Suprapubic skin (tissue), 4 donors: ENCODE measurements at regions not wholly inside any gene's neighbourhood (a gene's known extent, or its start where the extent isn't known, plus 50 kb on each side); places are given as distances from the start of the nearest gene placed in this dataset.

Experiments
- DNase-seq, 2 donors: peaks; one replicate each; pipeline ENCODE4 v3.0.0-alpha.2; 2019; ENCODE audit warnings: low spot score in 2 of 2
- H3K27ac ChIP-seq: fragments of 200-600 bp; sonication (generic); one replicate; pipeline ENCODE4 v1.5.1; 2019
- H3K27me3 ChIP-seq: fragments of 200-600 bp; sonication (generic); one replicate; pipeline ENCODE4 v1.5.1; 2019
- H3K36me3 ChIP-seq: fragments of 200-600 bp; sonication (generic); one replicate; pipeline ENCODE4 v1.5.1; 2019
- H3K4me1 ChIP-seq: fragments of 200-600 bp; sonication (generic); one replicate; pipeline ENCODE4 v1.5.1; 2019
- H3K4me3 ChIP-seq: fragments of 200-600 bp; sonication (generic); one replicate; pipeline ENCODE4 v1.5.1; 2019; ENCODE audit warnings: mild to moderate bottlenecking
- H3K9me3 ChIP-seq: fragments of 200-600 bp; sonication (generic); one replicate; pipeline ENCODE4 v1.5.1; 2019
- CTCF ChIP-seq, 2 donors: fragments of 200-600 bp in 1 of 2; fragments of 450-650 bp in 1 of 2; sonication (generic) in 1 of 2; IDR thresholded peaks; one replicate each; pipeline ENCODE4 v1.5.1; 2016 to 2019; ENCODE audit warnings: antibody characterized with exemption in 2 of 2, mild to moderate bottlenecking in 1 of 2, moderate library complexity in 1 of 2
- EP300 ChIP-seq: sonication (generic); formaldehyde crosslinking; IDR thresholded peaks from one replicate; pipeline ENCODE4 v1.6.1; 2017; ENCODE audit warnings: antibody characterized with exemption
- POLR2A ChIP-seq, 2 donors: fragments of 450-650 bp; IDR thresholded peaks; one replicate each; pipeline ENCODE4 v1.6.1; 2017; ENCODE audit warnings: antibody characterized with exemption in 2 of 2, mild to moderate bottlenecking in 2 of 2, moderate library complexity in 2 of 2
- POLR2AphosphoS5 ChIP-seq, 3 donors: sonication (generic); formaldehyde crosslinking; IDR thresholded peaks; one replicate each; pipeline ENCODE4 v1.6.1; 2017; ENCODE audit warnings: antibody characterized with exemption in 3 of 3
- WGBS: methylation state at CpG from one replicate; pipeline ENCODE4 v1.1.5; 2018; 5-methylcytosine and 5-hydroxymethylcytosine counted together

DNA sequence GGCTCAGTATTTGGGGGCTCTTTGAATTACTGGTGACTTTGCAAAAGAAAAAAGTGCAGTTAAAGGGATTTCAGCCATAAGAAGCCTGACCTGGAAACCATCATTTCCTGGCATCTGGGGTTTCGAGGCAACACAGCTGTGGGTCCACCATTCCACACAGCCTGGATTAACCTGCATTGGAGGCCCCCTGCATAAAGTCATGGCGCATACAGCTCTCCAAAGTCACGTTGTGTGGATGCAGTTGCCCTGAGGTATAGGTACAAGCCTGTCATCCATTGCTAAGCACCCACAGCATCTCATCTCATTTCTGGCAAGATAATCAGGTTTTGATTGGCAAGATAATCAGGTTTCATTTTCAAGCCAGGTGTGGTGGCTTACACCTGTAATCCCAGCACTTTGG, 54.5 kb upstream of the TAGAP start:
- no peak overlapping the region for H3K27ac ChIP-seq

GRCh38 chr6:159098636-159099106, 53.9 kb upstream of the TAGAP start:
- Histone ChIP-seq H3K4me3 (no peak overlapping the region), H3K36me3 (no peaks in the 10 kb centered on the region), H3K27me3 (peaks cover 2% of the 10 kb centered on the region), H3K4me1 (peaks cover 2% of the 10 kb centered on the region), H3K27ac (no peak overlapping the region), H3K9me3 (no peaks in the 10 kb centered on the region)
- 72% methylated on average over 14 of the region's 14 CpGs for WGBS
- TF ChIP-seq CTCF (IDR thresholded peaks at IDR 0.05) (no peak), POLR2A (IDR thresholded peaks at IDR 0.05) (no peak), EP300 (no peak), POLR2AphosphoS5 (IDR thresholded peaks at IDR 0.05) (no peak)
- DNase-seq: no peak

More for the DNA sequence above, 54.5 kb upstream of the TAGAP start:
- 94% methylated on average over 2 of the region's 3 CpGs for WGBS
- DNase-seq: no peak
- no peak overlapping the region for H3K4me3 ChIP-seq
- peaks cover 8% of the 10 kb centered on the region for H3K4me1 ChIP-seq
- TF ChIP-seq CTCF (IDR thresholded peaks at IDR 0.05) (no peak), EP300 (no peak), POLR2AphosphoS5 (IDR thresholded peaks at IDR 0.05) (no peak)
- no peaks in the 10 kb centered on the region for H3K36me3 ChIP-seq
- no peaks in the 10 kb centered on the region for H3K9me3 ChIP-seq
- H3K27me3 ChIP-seq: peaks cover 4% of the 10 kb centered on the region

- whole genome bisulfite sequencing: 95% methylated on average over 8 of the region's 8 CpGs
- H3K4me1 ChIP-seq: no peaks in the 10 kb centered on the region
- no peak overlapping the region for H3K27ac ChIP-seq
- no peak for DNase-seq
- no peak overlapping the region for H3K4me3 ChIP-seq
- no peaks in the 10 kb centered on the region for H3K9me3 ChIP-seq
- no peaks in the 10 kb centered on the region for H3K36me3 ChIP-seq
- no peaks in the 10 kb centered on the region for H3K27me3 ChIP-seq
- TF ChIP-seq EP300 (no peak), POLR2A (IDR thresholded peaks at IDR 0.05) (no peak), POLR2AphosphoS5 (IDR thresholded peaks at IDR 0.05) (no peak), CTCF (IDR thresholded peaks at IDR 0.05) (no peak)
Measured at GRCh38 chr6:159097256-159097655, 52.5 kb upstream of the TAGAP start.

GRCh38 chr6:159095616-159096015, 50.8 kb upstream of the TAGAP start:
- 77% methylated on average over 6 of the region's 6 CpGs for WGBS
- DNase-seq: no peak
- H3K27ac ChIP-seq: no peak overlapping the region

More at GRCh38 chr6:159095616-159096015, 50.8 kb upstream of the TAGAP start:
- TF ChIP-seq CTCF (IDR thresholded peaks at IDR 0.05) (no peak), EP300 (no peak), POLR2AphosphoS5 (IDR thresholded peaks at IDR 0.05) (no peak), POLR2A (IDR thresholded peaks at IDR 0.05) (no peak)
- H3K36me3 ChIP-seq: no peaks in the 10 kb centered on the region
- H3K4me3 ChIP-seq: no peak overlapping the region
- no peaks in the 10 kb centered on the region for H3K27me3 ChIP-seq
- no peaks in the 10 kb centered on the region for H3K9me3 ChIP-seq
- no peaks in the 10 kb centered on the region for H3K4me1 ChIP-seq
